GM12878 (cell line): ENCODE measurements at regions not wholly inside any gene's neighbourhood (a gene's known extent, or its start where the extent isn't known, plus 50 kb on each side); places are given as distances from the start of the nearest gene placed in this dataset.

Experiments used
- ATAC-seq: fragments of 200-7000 bp; cut with Tn5 transposase; 3 replicates; pipeline ENCODE4 v1.9.1; 2020; ENCODE audit warnings: mild to moderate bottlenecking, moderate library complexity
- BruUV-seq: library from RNA; stranded (reverse); fragments of 400-500 nt; replicated peaks from 2 replicates; lab custom pipeline; 2021; lab: Mats Ljungman, UMichigan
- CTCF ChIA-PET: fragments of 300-600 bp; sonication (Branson Sonifier 250); formaldehyde crosslinking; extraction: SDS; loops from one replicate; lab custom pipeline; 2021; ENCODE audit warnings: inconsistent platforms; lab: Yijun Ruan, JAX
- POLR2A ChIA-PET: fragments of 350-600 bp; formaldehyde crosslinking; extraction: SDS; loops from one replicate; lab custom pipeline; 2021; ENCODE audit warnings: inconsistent platforms; lab: Charles Lee
- RAD21 ChIA-PET: fragments of 300-600 bp; sonication (Branson Sonifier 250); formaldehyde crosslinking; loops from one replicate; lab custom pipeline; 2023; ENCODE audit warnings: antibody characterized with exemption; ENCODE audit not compliant: unreplicated experiment; lab: Charles Lee
- SMC1A ChIA-PET: fragments of 300-600 bp; sonication (Branson Sonifier 250); formaldehyde crosslinking; loops from one replicate; lab custom pipeline; 2023; ENCODE audit not compliant: unreplicated experiment, uncharacterized antibody; lab: Charles Lee
- DNase-seq: peaks from one replicate; pipeline ENCODE4 v3.0.0-alpha.2; 2011; ENCODE audit warnings: low read depth, low spot score
- FAIRE-seq: peaks from 3 replicates; lab custom pipeline; 2011; peaks lifted over from hg19 to GRCh38; lab: Jason Lieb, UNC
- H2AFZ ChIP-seq: 2 replicates; pipeline ENCODE4 v1.6.0; 2011; ENCODE audit warnings: low read depth, low read length, control low read depth; ENCODE audit not compliant: control insufficient read depth
- H3K27ac ChIP-seq: 2 replicates; pipeline ENCODE4 v1.5.1; 2011; ENCODE audit warnings: control low read depth; ENCODE audit not compliant: control insufficient read depth, insufficient read depth
- H3K27me3 ChIP-seq, 2 experiments: replicated peaks in 1 of 2; 2 replicates each; pipeline versions ENCODE4 v1.6.0 to v1.6.1; 2011; ENCODE audit warnings: low read length in 1 of 2; ENCODE audit not compliant: control insufficient read depth in 2 of 2, insufficient read depth in 2 of 2
- H3K36me3 ChIP-seq, 2 experiments: 2 replicates each; pipeline ENCODE4 v1.5.1; 2011; ENCODE audit warnings: low read length in 1 of 2; ENCODE audit not compliant: control insufficient read depth in 2 of 2, insufficient read depth in 2 of 2
- H3K4me1 ChIP-seq: 2 replicates; pipeline ENCODE4 v1.6.1; 2011; ENCODE audit warnings: mild to moderate bottlenecking, low read length, moderate library complexity, mixed read lengths; ENCODE audit not compliant: control insufficient read depth, insufficient read depth
- H3K4me2 ChIP-seq: 2 replicates; pipeline ENCODE4 v1.6.0; 2011; ENCODE audit warnings: control low read depth; ENCODE audit not compliant: control insufficient read depth, insufficient read depth
- H3K4me3 ChIP-seq: fragments of 200-600 bp; sonication (generic); 2 replicates; pipeline ENCODE4 v1.5.1; 2016
- H3K79me2 ChIP-seq: 2 replicates; pipeline ENCODE4 v1.6.0; 2011; ENCODE audit warnings: low read length; ENCODE audit not compliant: control insufficient read depth, insufficient read depth
- H3K9ac ChIP-seq: 2 replicates; pipeline ENCODE4 v1.8.0; 2011; ENCODE audit warnings: low read length, control low read depth, mixed read lengths; ENCODE audit not compliant: control insufficient read depth, insufficient read depth
- H3K9me3 ChIP-seq: replicated peaks from 3 replicates; pipeline ENCODE4 v1.5.1; 2011; ENCODE audit warnings: mild to moderate bottlenecking, low read length; ENCODE audit not compliant: control insufficient read depth, insufficient read depth
- H4K20me1 ChIP-seq: 2 replicates; pipeline ENCODE4 v1.6.0; 2011; ENCODE audit not compliant: control insufficient read depth, insufficient read depth
- WGBS: methylation state at CpG from one replicate; pipeline ENCODE4 v1.1.6; 2016; ENCODE audit warnings: low lambda C conversion rate; ENCODE audit not compliant: insufficient replicate concordance, insufficient coverage; ENCODE audit errors: missing lambda C conversion rate; 5-methylcytosine and 5-hydroxymethylcytosine counted together
- in situ Hi-C: fragments of 300-500 bp; cut with MboI; formaldehyde crosslinking; loops from 9 replicates; pipeline ENCODE4 v1.14.3; 2018; ENCODE audit warnings: mixed read lengths
- intact Hi-C: fragments of 100-400 bp; cut with micrococcal nuclease; formaldehyde crosslinking; loops from one replicate; pipeline ENCODE4 v1.14.2; 2022; ENCODE audit not compliant: unreplicated experiment
- TF ChIP-seq, protein P1 (sequence below): fragments of 450-650 bp; IDR thresholded peaks from 2 replicates; pipeline ENCODE4 v1.6.1; 2017; ENCODE audit warnings: mild to moderate bottlenecking, low read depth, inconsistent platforms; ENCODE audit not compliant: poor library complexity, severe bottlenecking
- TF ChIP-seq, protein P2 (sequence below), 3 experiments: IDR thresholded peaks in 2 of 3; conservative IDR thresholded peaks in 1 of 3; 2 replicates each; pipeline ENCODE4 v1.5.1; 2011; ENCODE audit warnings: low read depth in 3 of 3, low read length in 3 of 3, mild to moderate bottlenecking in 3 of 3, control low read depth in 2 of 3, moderate library complexity in 2 of 3, inconsistent platforms in 1 of 3, mixed read lengths in 1 of 3; ENCODE audit not compliant: control insufficient read depth in 2 of 3, insufficient read depth in 1 of 3; ENCODE audit errors: extremely low read depth in 1 of 3

GRCh38 chr18:10038268-10038667 is 124.5 kb downstream of the VAPA start:
- FAIRE-seq (no peak), DNase-seq (no peak), ATAC-seq (no peak)
- intact Hi-C loops: no loop called here
- BruUV-seq: no TSS peak
- H3K4me3 ChIP-seq: no peak overlapping the region
- TF ChIP-seq, protein P1, sequence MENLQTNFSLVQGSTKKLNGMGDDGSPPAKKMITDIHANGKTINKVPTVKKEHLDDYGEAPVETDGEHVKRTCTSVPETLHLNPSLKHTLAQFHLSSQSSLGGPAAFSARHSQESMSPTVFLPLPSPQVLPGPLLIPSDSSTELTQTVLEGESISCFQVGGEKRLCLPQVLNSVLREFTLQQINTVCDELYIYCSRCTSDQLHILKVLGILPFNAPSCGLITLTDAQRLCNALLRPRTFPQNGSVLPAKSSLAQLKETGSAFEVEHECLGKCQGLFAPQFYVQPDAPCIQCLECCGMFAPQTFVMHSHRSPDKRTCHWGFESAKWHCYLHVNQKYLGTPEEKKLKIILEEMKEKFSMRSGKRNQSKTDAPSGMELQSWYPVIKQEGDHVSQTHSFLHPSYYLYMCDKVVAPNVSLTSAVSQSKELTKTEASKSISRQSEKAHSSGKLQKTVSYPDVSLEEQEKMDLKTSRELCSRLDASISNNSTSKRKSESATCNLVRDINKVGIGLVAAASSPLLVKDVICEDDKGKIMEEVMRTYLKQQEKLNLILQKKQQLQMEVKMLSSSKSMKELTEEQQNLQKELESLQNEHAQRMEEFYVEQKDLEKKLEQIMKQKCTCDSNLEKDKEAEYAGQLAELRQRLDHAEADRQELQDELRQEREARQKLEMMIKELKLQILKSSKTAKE: no peak
- TF ChIP-seq, protein P2, sequence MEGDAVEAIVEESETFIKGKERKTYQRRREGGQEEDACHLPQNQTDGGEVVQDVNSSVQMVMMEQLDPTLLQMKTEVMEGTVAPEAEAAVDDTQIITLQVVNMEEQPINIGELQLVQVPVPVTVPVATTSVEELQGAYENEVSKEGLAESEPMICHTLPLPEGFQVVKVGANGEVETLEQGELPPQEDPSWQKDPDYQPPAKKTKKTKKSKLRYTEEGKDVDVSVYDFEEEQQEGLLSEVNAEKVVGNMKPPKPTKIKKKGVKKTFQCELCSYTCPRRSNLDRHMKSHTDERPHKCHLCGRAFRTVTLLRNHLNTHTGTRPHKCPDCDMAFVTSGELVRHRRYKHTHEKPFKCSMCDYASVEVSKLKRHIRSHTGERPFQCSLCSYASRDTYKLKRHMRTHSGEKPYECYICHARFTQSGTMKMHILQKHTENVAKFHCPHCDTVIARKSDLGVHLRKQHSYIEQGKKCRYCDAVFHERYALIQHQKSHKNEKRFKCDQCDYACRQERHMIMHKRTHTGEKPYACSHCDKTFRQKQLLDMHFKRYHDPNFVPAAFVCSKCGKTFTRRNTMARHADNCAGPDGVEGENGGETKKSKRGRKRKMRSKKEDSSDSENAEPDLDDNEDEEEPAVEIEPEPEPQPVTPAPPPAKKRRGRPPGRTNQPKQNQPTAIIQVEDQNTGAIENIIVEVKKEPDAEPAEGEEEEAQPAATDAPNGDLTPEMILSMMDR (IDR thresholded peaks at IDR 0.05 in 2 of 3, conservative IDR thresholded peaks at IDR 0.05 in 1 of 3; ENCODE audit: control insufficient read depth in 2 of 3, extremely low read depth in 1 of 3, insufficient read depth in 1 of 3, low read depth in 3 of 3, low read length in 3 of 3): 0 out of 6 replicates have a peak, but pooled peaks of 2 of the 3 experiments have one; percentile 3 to 15
- H3K36me3 ChIP-seq: no peaks in the 10 kb centered on the region
- ChIA-PET CTCF (no interaction called here), SMC1A (no interaction called here), POLR2A (no interaction called here), RAD21 (no interaction called here)
- in situ Hi-C loops: no loop called here
- WGBS: 32% methylated on average over 2 of the region's 2 CpGs
- no peak overlapping the region for H3K27ac ChIP-seq
- no peak overlapping the region for H3K9ac ChIP-seq
- H3K4me1 ChIP-seq: no peaks in the 10 kb centered on the region
- no peaks in the 10 kb centered on the region for H3K79me2 ChIP-seq
- H3K27me3 ChIP-seq: peaks cover 0 to 3% of the 10 kb centered on the region in 2 experiments
- no peak overlapping the region for H2AFZ ChIP-seq
- H3K9me3 ChIP-seq: no peaks in the 10 kb centered on the region
- no peak overlapping the region for H3K4me2 ChIP-seq
- no peaks in the 10 kb centered on the region for H4K20me1 ChIP-seq
